SK-N-SH (cell line): ENCODE measurements at regions not wholly inside any gene's neighbourhood (a gene's known extent, or its start where the extent isn't known, plus 50 kb on each side); places are given as distances from the start of the nearest gene placed in this dataset.

Source experiments
- CTCF ChIA-PET: fragments of 300-600, 350-600 bp; formaldehyde crosslinking; extraction: SDS; loops from one replicate; lab custom pipeline; 2021; lab: Yijun Ruan, JAX
- POLR2A ChIA-PET: fragments of 350-600 bp; sonication (Branson Sonifier 250); formaldehyde crosslinking; extraction: SDS; loops from one replicate; lab custom pipeline; 2020; ENCODE audit warnings: antibody characterized with exemption, inconsistent platforms; lab: Yijun Ruan, JAX
- DNase-seq: peaks from one replicate; pipeline ENCODE4 v3.0.0; 2012
- H2AFZ ChIP-seq: fragments of 200-600 bp; sonication (generic); 2 replicates; pipeline ENCODE4 v1.8.1; 2016; ENCODE audit warnings: antibody characterized with exemption, mild to moderate bottlenecking, low read depth
- H3F3A ChIP-seq: fragments of 200-600 bp; sonication (generic); replicated peaks from 2 replicates; pipeline ENCODE3; 2016; ENCODE audit warnings: antibody characterized with exemption, mild to moderate bottlenecking; ENCODE audit not compliant: insufficient read depth
- H3K27ac ChIP-seq, 2 experiments: fragments of 200-500 bp in 1 of 2; fragments of 200-600 bp in 1 of 2; sonication (Bioruptor generic) in 1 of 2; sonication (generic), shearing (Covaris generic) in 1 of 2; 2 replicates each; pipeline versions ENCODE4 v1.5.1 to v1.6.1; 2014 to 2016; ENCODE audit warnings: low read depth in 2 of 2, inconsistent platforms in 1 of 2, low read length in 1 of 2, mild to moderate bottlenecking in 1 of 2, mixed read lengths in 1 of 2
- H3K27me3 ChIP-seq: fragments of 200-600 bp; sonication (generic), shearing (Covaris generic); 2 replicates; pipeline ENCODE4 v1.6.1; 2016; ENCODE audit warnings: mixed run types; ENCODE audit not compliant: insufficient read depth
- H3K36me3 ChIP-seq, 2 experiments: fragments of 200-500 bp in 1 of 2; fragments of 200-600 bp in 1 of 2; sonication (Bioruptor generic) in 1 of 2; sonication (generic) in 1 of 2; replicated peaks in 1 of 2; 2 replicates each; pipeline versions ENCODE3 to v1.5.1; 2014 to 2016; ENCODE audit warnings: low read length in 1 of 2, mild to moderate bottlenecking in 1 of 2; ENCODE audit not compliant: insufficient read depth in 2 of 2, control insufficient read depth in 1 of 2
- H3K4me1 ChIP-seq, 2 experiments: fragments of 200-500 bp in 1 of 2; fragments of 200-600 bp in 1 of 2; sonication (Bioruptor generic) in 1 of 2; sonication (generic), shearing (Covaris generic) in 1 of 2; 2 replicates each; pipeline versions ENCODE4 v1.5.1 to v1.6.1; 2014 to 2016; ENCODE audit warnings: low read depth in 1 of 2, low read length in 1 of 2, mixed run types in 1 of 2; ENCODE audit not compliant: insufficient read depth in 2 of 2, control insufficient read depth in 1 of 2
- H3K4me2 ChIP-seq: fragments of 200-600 bp; sonication (generic), shearing (Covaris generic); 2 replicates; pipeline ENCODE4 v1.6.1; 2017; ENCODE audit warnings: mixed run types
- H3K4me3 ChIP-seq, 2 experiments: fragments of 200-500 bp in 1 of 2; fragments of 200-600 bp in 1 of 2; sonication (Bioruptor generic) in 1 of 2; sonication (generic), shearing (Covaris generic) in 1 of 2; 2 replicates each; pipeline versions ENCODE4 v1.5.1 to v1.8.1; 2014 to 2016; ENCODE audit warnings: low read depth in 2 of 2, inconsistent platforms in 1 of 2, low read length in 1 of 2, mild to moderate bottlenecking in 1 of 2, mixed read lengths in 1 of 2, moderate library complexity in 1 of 2
- H3K79me2 ChIP-seq: fragments of 200-600 bp; sonication (generic); 2 replicates; pipeline ENCODE4 v1.8.1; 2017; ENCODE audit warnings: mild to moderate bottlenecking; ENCODE audit not compliant: insufficient read depth
- H3K9ac ChIP-seq: fragments of 200-600 bp; sonication (generic); 2 replicates; pipeline ENCODE4 v1.6.1; 2017; ENCODE audit warnings: mixed run types
- H3K9me2 ChIP-seq: fragments of 200-600 bp; sonication (generic); 2 replicates; pipeline ENCODE4 v1.6.1; 2017; ENCODE audit warnings: mixed run types
- H3K9me3 ChIP-seq: fragments of 200-600 bp; sonication (generic); 2 replicates; pipeline ENCODE4 v1.6.1; 2017; ENCODE audit warnings: mixed run types, mild to moderate bottlenecking, moderate library complexity
- H4K20me1 ChIP-seq: fragments of 200-600 bp; sonication (generic); 2 replicates; pipeline ENCODE4 v1.6.1; 2017; ENCODE audit warnings: mild to moderate bottlenecking, mixed run types; ENCODE audit not compliant: insufficient read depth
- ELF1 ChIP-seq: IDR thresholded peaks from 2 replicates; pipeline ENCODE4 v1.4.0; 2012
- EP300 ChIP-seq, 2 experiments: IDR thresholded peaks; 2 replicates each; pipeline versions ENCODE4 v1.4.0 to v1.6.1; 2012; ENCODE audit warnings: borderline replicate concordance in 1 of 2, low read depth in 1 of 2, low read length in 1 of 2
- FOSL2 ChIP-seq: IDR thresholded peaks from 2 replicates; pipeline ENCODE4 v1.4.0; 2012; ENCODE audit warnings: low read depth, mild to moderate bottlenecking, moderate library complexity, borderline replicate concordance
- NFIC ChIP-seq: IDR thresholded peaks from 2 replicates; pipeline ENCODE4 v1.4.0; 2012; ENCODE audit warnings: borderline replicate concordance
- PBX3 ChIP-seq: IDR thresholded peaks from 2 replicates; pipeline ENCODE4; 2012
- RCOR1 ChIP-seq: fragments of 150-350 bp; IDR thresholded peaks from 2 replicates; pipeline ENCODE4 v1.6.1; 2017; ENCODE audit warnings: antibody characterized with exemption, low read length
- REST ChIP-seq: IDR thresholded peaks from 2 replicates; pipeline ENCODE4 v1.6.1; 2012; ENCODE audit warnings: mild to moderate bottlenecking, low read depth, low read length, moderate library complexity
- RFX5 ChIP-seq: IDR thresholded peaks from 2 replicates; pipeline ENCODE4 v1.6.1; 2012; ENCODE audit warnings: mild to moderate bottlenecking, improper control_type of control experiment, low read length
- SIN3A ChIP-seq: IDR thresholded peaks from 2 replicates; pipeline ENCODE4 v1.6.1; 2012; ENCODE audit warnings: low read depth, mild to moderate bottlenecking, low read length, moderate library complexity, borderline replicate concordance
- SMC3 ChIP-seq: IDR thresholded peaks from 2 replicates; pipeline ENCODE4 v1.6.1; 2012; ENCODE audit warnings: low read depth, low read length, improper control_type of control experiment
- TAF1 ChIP-seq: IDR thresholded peaks from 2 replicates; pipeline ENCODE4 v1.6.1; 2012; ENCODE audit warnings: low read depth, mild to moderate bottlenecking, low read length, moderate library complexity, borderline replicate concordance
- TCF12 ChIP-seq: IDR thresholded peaks from 2 replicates; pipeline ENCODE4 v1.4.0; 2012
- WGBS: methylation state at CpG from one replicate; pipeline ENCODE4 v1.1.6; 2017; ENCODE audit warnings: low lambda C conversion rate; 5-methylcytosine and 5-hydroxymethylcytosine counted together
- TF ChIP-seq, protein P1 (sequence below): IDR thresholded peaks from 2 replicates; pipeline ENCODE4 v1.4.0; 2012; ENCODE audit warnings: low read depth, borderline replicate concordance

GRCh38 chr13:65540175-65540574 is 1690.0 kb downstream of the PCDH9 start:
- no peak for DNase-seq
- CTCF ChIA-PET, result no interaction called here

More at GRCh38 chr13:65540175-65540574, 1690.0 kb downstream of the PCDH9 start:
- 21% methylated on average over 3 of the region's 3 CpGs for WGBS
- H3K4me3 ChIP-seq, result 0 out of 4 replicates have a peak overlapping the region, but pooled peaks of 1 of the 2 experiments have one; percentile 24
- no peaks in the 10 kb centered on the region for H3K9me3 ChIP-seq
- peak overlapping the region; percentile 42; the same call in 1 of the 2 replicates for H3K4me2 ChIP-seq
- peak overlapping the region; percentile 36 for H2AFZ ChIP-seq
- H3K27me3 ChIP-seq, result no peaks in the 10 kb centered on the region
- H3K4me1 ChIP-seq, result no peaks in the 10 kb centered on the region; a peak in 1 of 4 replicates
- H3K9ac ChIP-seq, result no peak overlapping the region
- H3K9me2 ChIP-seq, result peaks cover 5% of the 10 kb centered on the region
- TF ChIP-seq FOSL2 (peak; percentile 6; the same call in 1 of the 2 replicates), ELF1 (no peak), NFIC (no peak), SIN3A (no peak), EP300 (IDR thresholded peaks at IDR 0.05; ENCODE audit: borderline replicate concordance in 1 of 2, low read depth in 1 of 2, low read length in 1 of 2) (0 out of 4 replicates have a peak, but pooled peaks of 1 of the 2 experiments have one; percentile 22), TAF1 (no peak), RFX5 (no peak), TCF12 (no peak), RCOR1 (no peak), REST (no peak), SMC3 (no peak), PBX3 (no peak)
- TF ChIP-seq, protein P1, sequence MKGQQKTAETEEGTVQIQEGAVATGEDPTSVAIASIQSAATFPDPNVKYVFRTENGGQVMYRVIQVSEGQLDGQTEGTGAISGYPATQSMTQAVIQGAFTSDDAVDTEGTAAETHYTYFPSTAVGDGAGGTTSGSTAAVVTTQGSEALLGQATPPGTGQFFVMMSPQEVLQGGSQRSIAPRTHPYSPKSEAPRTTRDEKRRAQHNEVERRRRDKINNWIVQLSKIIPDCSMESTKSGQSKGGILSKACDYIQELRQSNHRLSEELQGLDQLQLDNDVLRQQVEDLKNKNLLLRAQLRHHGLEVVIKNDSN, result no peak
- peak overlapping the region; percentile 10 to 50; a peak in 1 of 4 replicates for H3K27ac ChIP-seq
- POLR2A ChIA-PET, result no interaction called here
- H3F3A ChIP-seq, result peaks cover 15% of the 10 kb centered on the region
- no peaks in the 10 kb centered on the region for H3K36me3 ChIP-seq
- H4K20me1 ChIP-seq, result no peaks in the 10 kb centered on the region
- H3K79me2 ChIP-seq, result no peaks in the 10 kb centered on the region
